HG02763 (cell line): ENCODE measurements at regions not wholly inside any gene's neighbourhood (a gene's known extent, or its start where the extent isn't known, plus 50 kb on each side); places are given as distances from the start of the nearest gene placed in this dataset.
"Not testable (repeated sequence)": the region's sequence is repeated elsewhere in the genome, so short reads cannot be mapped to it uniquely, and the experiment has no call there.

ENCODE experiments used
- ATAC-seq: cut with Tn5 transposase; IDR thresholded peaks from one replicate; pipeline ENCODE4 v1.9.1; 2021; ENCODE audit warnings: mild to moderate bottlenecking, moderate library complexity; ENCODE audit not compliant: unreplicated experiment

- ATAC-seq, result not testable (repeated sequence)
Observed at GRCh38 chr1:148432318-148432717, 50.8 kb downstream of the PPIAL4G start.

GRCh38 chr1:148429856-148430255, 53.2 kb downstream of the PPIAL4G start:
- ATAC-seq, result not testable (repeated sequence)

GRCh38 chr1:148426940-148427611, 56.0 kb downstream of the PPIAL4G start:
- not testable (repeated sequence) for ATAC-seq

GRCh38 chr1:148426385-148426784, 56.7 kb downstream of the PPIAL4G start:
- not testable (repeated sequence) for ATAC-seq

- ATAC-seq, result not testable (repeated sequence)
Observed at GRCh38 chr1:148424143-148425003, 58.7 kb downstream of the PPIAL4G start.

- not testable (repeated sequence) for ATAC-seq
Observed at GRCh38 chr1:148422921-148423320, 60.2 kb downstream of the PPIAL4G start.

GRCh38 chr1:148417241-148417640, 65.9 kb downstream of the PPIAL4G start:
- ATAC-seq, result not testable (repeated sequence)

- not testable (repeated sequence) for ATAC-seq
Observed at GRCh38 chr1:148413385-148413784, 69.7 kb downstream of the PPIAL4G start.

- not testable (repeated sequence) for ATAC-seq
Observed at GRCh38 chr1:148404786-148405568, 78.1 kb downstream of the PPIAL4G start.

GRCh38 chr1:148403925-148404324, 79.2 kb downstream of the PPIAL4G start:
- ATAC-seq, result not testable (repeated sequence)

- not testable (repeated sequence) for ATAC-seq
Observed at GRCh38 chr1:148403085-148403456, 80.0 kb downstream of the PPIAL4G start.

- ATAC-seq, result peak; percentile 92
Observed at GRCh38 chr1:148402152-148403084, 80.7 kb downstream of the PPIAL4G start.

GRCh38 chr1:148397516-148397915, 85.6 kb downstream of the PPIAL4G start:
- ATAC-seq, result not testable (repeated sequence)

- ATAC-seq, result not testable (repeated sequence)
Observed at GRCh38 chr1:148392505-148392904, 90.6 kb downstream of the PPIAL4G start.

GRCh38 chr1:148391323-148391722, 91.8 kb downstream of the PPIAL4G start:
- ATAC-seq, result not testable (repeated sequence)

GRCh38 chr1:148389027-148389339, 94.1 kb downstream of the PPIAL4G start:
- ATAC-seq, result no peak

- peak; percentile 61 for ATAC-seq
Observed at GRCh38 chr1:148388260-148389026, 94.7 kb downstream of the PPIAL4G start.

- ATAC-seq, result not testable (repeated sequence)
Observed at GRCh38 chr1:148387949-148388259, 95.2 kb downstream of the PPIAL4G start.

- not testable (repeated sequence) for ATAC-seq
Observed at GRCh38 chr1:148387122-148387948, 95.8 kb downstream of the PPIAL4G start.
